Sigmoid colon (tissue), 4 donors: ENCODE measurements at regions not wholly inside any gene's neighbourhood (a gene's known extent, or its start where the extent isn't known, plus 50 kb on each side); places are given as distances from the start of the nearest gene placed in this dataset.

ENCODE experiments used
- EP300 ChIP-seq, 4 donors: sonication (generic); formaldehyde crosslinking; IDR thresholded peaks; one replicate each; pipeline ENCODE4 v1.6.1; 2017; ENCODE audit warnings: antibody characterized with exemption in 4 of 4
- POLR2A ChIP-seq, 2 donors: fragments of 450-650 bp; IDR thresholded peaks; one replicate each; pipeline ENCODE4 v1.6.1; 2016; ENCODE audit warnings: antibody characterized with exemption in 2 of 2, mild to moderate bottlenecking in 2 of 2, moderate library complexity in 2 of 2
- POLR2AphosphoS5 ChIP-seq, 4 donors: sonication (generic); formaldehyde crosslinking; IDR thresholded peaks; one replicate each; pipeline ENCODE4 v1.6.1; 2017; ENCODE audit warnings: antibody characterized with exemption in 4 of 4
- TF ChIP-seq, protein P1 (sequence below), 4 experiments: fragments of 450-650 bp in 3 of 4; fragments of 200-600 bp in 1 of 4; IDR thresholded peaks; one replicate each; pipeline ENCODE4 v1.5.1; 2016 to 2019; ENCODE audit warnings: antibody characterized with exemption in 4 of 4, mild to moderate bottlenecking in 3 of 4, moderate library complexity in 2 of 4

DNA sequence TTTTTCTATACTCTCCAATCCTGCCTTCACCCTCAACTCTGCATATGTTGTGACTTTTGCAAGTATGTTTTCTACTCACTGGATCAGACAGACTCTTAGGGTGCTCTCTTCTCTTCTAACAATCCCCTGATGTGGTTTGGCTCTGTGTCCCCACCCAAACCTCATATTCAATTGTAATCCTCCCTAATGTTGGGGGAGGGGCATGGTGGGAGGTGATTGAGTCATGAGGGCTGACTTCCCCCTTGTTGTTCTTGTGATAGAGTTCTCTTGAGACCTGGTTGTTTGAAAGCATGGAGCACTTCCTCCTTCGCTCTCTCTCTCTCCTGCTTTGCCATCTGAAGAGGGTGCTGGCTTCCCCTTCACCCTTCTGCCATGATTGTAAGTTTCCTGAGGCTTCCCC, 148.9 kb upstream of the IGSF21 start:
- TF ChIP-seq POLR2AphosphoS5 (IDR thresholded peaks at IDR 0.05) = no peak
- TF ChIP-seq, protein P1, sequence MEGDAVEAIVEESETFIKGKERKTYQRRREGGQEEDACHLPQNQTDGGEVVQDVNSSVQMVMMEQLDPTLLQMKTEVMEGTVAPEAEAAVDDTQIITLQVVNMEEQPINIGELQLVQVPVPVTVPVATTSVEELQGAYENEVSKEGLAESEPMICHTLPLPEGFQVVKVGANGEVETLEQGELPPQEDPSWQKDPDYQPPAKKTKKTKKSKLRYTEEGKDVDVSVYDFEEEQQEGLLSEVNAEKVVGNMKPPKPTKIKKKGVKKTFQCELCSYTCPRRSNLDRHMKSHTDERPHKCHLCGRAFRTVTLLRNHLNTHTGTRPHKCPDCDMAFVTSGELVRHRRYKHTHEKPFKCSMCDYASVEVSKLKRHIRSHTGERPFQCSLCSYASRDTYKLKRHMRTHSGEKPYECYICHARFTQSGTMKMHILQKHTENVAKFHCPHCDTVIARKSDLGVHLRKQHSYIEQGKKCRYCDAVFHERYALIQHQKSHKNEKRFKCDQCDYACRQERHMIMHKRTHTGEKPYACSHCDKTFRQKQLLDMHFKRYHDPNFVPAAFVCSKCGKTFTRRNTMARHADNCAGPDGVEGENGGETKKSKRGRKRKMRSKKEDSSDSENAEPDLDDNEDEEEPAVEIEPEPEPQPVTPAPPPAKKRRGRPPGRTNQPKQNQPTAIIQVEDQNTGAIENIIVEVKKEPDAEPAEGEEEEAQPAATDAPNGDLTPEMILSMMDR (IDR thresholded peaks at IDR 0.05) = no peak
- no peak for TF ChIP-seq POLR2A (IDR thresholded peaks at IDR 0.05)
- no peak for TF ChIP-seq EP300 (IDR thresholded peaks at IDR 0.05)
